GM12891 (cell line): ENCODE measurements at regions not wholly inside any gene's neighbourhood (a gene's known extent, or its start where the extent isn't known, plus 50 kb on each side); places are given as distances from the start of the nearest gene placed in this dataset.

ENCODE experiments used
- PAX5 ChIP-seq: IDR thresholded peaks from 2 replicates; pipeline ENCODE4 v1.6.1; 2011; ENCODE audit warnings: low read length, moderate library complexity, mild to moderate bottlenecking; ENCODE audit not compliant: insufficient read depth, severe bottlenecking
- POLR2A ChIP-seq: IDR thresholded peaks from 2 replicates; pipeline ENCODE4 v1.6.1; 2011; ENCODE audit warnings: low read depth, low read length, control low read depth

DNA sequence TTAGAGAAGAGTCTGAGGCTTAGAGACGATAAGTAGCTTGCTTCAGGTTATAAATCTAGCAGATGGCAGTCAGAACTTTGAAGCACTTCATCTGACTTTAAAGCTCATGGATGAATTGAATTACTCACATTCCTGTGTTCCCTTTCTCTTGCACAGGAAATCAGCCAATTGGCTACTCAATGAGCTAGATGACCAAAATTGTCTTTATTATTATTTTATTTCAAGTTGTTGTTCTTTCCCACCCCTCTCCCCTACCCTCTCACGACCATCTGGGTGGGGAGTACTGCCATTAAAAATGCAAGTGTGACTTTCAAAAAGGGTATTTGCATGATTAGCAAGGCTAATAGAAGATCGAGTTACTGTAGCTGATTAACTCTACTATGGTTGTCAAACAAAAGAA is 491.1 kb downstream of the NR4A2 start:
- TF ChIP-seq PAX5 = no peak
- TF ChIP-seq POLR2A = no peak
